ENCODE measurements at regions not wholly inside any gene's neighbourhood (a gene's known extent, or its start where the extent isn't known, plus 50 kb on each side); places are given as distances from the start of the nearest gene placed in this dataset.
A peak's percentile ranks its signal among the peaks of the same experiment; 100 is the strongest.

GRCh38 chr4:80145739-80146138, 51.6 kb upstream of the PRDM8 start:
- FAIRE-seq (no peak), DNase-seq (ENCODE audit: insufficient read length, low spot score) (no peak)
- TF ChIP-seq POLR2A (IDR thresholded peaks at IDR 0.05; ENCODE audit: low read depth, low read length): no peak

- no peak for TF ChIP-seq POLR2A (IDR thresholded peaks at IDR 0.05; ENCODE audit: low read depth, low read length)
- no peak for DNase-seq (ENCODE audit: insufficient read length, low spot score)
- FAIRE-seq: no peak
These were observed 52.4 kb upstream of the PRDM8 start for GRCh38 chr4:80144676-80145470.

DNA sequence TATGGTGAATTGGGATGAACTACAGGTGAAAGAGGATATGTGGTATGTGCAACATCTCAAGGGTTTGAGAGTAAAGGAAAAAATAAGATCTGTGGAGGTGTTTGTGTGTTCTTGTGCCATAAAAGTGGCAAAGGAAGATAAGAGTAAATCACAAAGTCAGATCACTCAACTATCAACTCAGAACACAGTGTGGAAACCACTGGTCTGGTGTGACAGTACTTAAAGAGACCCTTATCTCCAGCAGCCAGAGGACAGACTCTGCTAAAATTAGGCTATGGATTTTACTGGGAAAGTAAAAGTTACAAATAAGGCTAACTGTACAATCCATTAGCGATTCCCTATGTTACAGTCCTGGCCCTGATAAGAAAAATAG, 54.0 kb upstream of the PRDM8 start:
- DNase-seq (ENCODE audit: insufficient read length, low spot score) (no peak), FAIRE-seq (no peak)
- no peak for TF ChIP-seq POLR2A (IDR thresholded peaks at IDR 0.05; ENCODE audit: low read depth, low read length)

GRCh38 chr4:80142394-80143306, 54.7 kb upstream of the PRDM8 start:
- no peak for TF ChIP-seq POLR2A (IDR thresholded peaks at IDR 0.05; ENCODE audit: low read depth, low read length)
- DNase-seq (ENCODE audit: insufficient read length, low spot score) (no peak), FAIRE-seq (no peak)

DNA sequence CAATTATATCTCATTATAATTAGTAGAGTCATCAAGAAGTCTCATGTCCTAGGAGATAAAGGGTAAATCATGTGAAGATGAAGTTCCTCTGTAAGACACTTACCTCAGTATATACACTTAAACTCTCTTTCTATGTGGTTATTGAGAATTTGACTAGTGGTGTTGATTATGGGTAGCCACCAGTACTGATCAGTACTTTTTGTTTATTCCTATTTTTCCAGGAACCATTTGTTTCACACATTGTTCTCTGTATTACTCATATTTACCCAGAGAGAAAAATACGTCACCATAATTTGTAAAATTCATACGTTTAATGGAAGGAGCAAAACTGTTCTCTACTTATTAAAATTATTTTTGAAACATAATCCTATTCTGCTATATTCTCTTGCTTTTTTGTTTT, 55.8 kb upstream of the PRDM8 start:
- no peak for TF ChIP-seq POLR2A (IDR thresholded peaks at IDR 0.05; ENCODE audit: low read depth, low read length)
- DNase-seq (ENCODE audit: insufficient read length, low spot score): no peak
- FAIRE-seq: no peak

- no peak for TF ChIP-seq POLR2A (IDR thresholded peaks at IDR 0.05; ENCODE audit: low read depth, low read length)
- FAIRE-seq (no peak), DNase-seq (ENCODE audit: insufficient read length, low spot score) (no peak)
These were observed 57.1 kb upstream of the PRDM8 start for GRCh38 chr4:80140194-80140593.

DNA sequence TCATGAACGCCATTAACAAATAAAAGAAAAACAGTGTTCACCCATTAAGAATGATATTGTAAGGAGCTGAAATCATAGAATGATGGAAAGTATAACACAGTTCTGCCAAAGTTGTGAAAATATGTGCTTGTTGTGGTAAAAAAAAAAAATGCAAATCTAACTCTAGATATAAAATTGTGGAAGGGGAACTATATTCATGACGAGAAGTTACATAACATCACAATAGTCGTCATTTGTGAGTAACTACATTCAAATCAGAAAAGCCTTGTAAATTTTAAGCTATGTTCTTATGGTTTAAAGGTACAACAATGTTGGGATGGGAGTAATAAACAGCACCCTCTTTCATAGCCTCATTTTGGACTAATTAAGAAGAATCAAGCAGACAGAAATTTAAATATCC, 57.6 kb upstream of the PRDM8 start:
- FAIRE-seq (no peak), DNase-seq (ENCODE audit: insufficient read length, low spot score) (no peak)
- no peak for TF ChIP-seq POLR2A (IDR thresholded peaks at IDR 0.05; ENCODE audit: low read depth, low read length)

DNA sequence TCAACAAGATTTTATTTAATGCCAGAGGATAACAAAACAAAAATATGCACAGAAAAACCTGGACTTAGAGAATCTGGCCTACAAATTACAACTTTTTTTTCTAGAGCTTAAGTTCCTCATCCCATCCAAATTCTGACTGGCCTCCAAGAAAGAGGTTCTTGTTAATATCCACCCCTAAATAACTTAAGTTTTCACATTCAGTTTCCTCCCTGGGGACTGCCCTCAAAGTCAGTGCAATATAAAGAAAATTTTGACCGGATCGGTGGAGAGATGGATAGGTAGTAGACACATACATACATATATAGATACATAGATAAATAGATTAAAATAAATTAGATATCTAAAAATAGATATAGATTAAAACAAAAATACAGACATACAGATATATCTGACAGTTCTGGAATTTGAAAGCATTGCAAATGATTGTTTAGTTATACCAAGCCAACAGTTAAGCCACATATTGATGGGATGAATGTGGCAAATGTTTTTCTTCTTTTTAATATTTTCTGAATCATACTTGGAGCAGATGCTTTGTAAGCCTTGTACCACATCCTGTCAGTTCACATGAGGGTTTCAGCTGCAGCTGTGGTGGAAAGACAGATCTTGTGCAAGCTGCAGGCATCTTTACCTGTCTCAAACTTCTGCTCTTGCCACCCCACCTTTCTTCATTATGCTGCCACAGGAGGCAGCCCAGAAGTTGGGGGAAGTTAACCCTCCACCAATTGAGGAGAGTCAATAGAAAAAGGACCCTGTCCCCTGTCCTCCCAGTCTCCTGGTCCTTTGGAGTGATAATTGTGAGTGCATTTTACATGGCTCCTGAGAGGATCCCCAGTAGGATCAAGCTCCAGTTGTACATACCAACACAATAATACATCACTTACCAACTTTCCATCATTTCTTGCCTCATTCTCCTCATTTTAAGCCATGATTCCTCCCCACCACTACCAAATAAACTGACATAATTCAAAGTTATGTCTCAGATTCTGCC, 58.5 kb upstream of the PRDM8 start:
- DNase-seq (ENCODE audit: insufficient read length, low spot score): no peak
- TF ChIP-seq POLR2A (IDR thresholded peaks at IDR 0.05; ENCODE audit: low read depth, low read length): no peak

DNA sequence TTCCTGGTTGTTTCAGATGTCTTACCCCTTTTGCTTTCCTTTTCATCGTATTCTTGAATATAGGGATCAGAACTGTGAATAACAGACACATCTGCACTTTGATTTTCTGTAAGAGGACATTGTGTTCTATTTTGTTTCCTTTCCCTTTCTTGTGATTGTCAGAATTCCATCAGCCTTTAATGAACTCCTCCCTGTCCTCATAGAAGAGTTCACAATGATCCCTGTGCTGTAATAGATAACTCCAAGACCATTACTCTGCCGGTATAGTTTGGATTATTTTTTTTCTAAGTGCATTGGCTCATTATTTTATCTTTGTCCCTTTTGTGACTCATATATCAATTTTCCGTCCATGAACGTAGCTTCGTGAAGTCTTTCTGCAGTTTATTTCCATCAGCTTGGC, 59.7 kb upstream of the PRDM8 start:
- FAIRE-seq (no peak), DNase-seq (ENCODE audit: insufficient read length, low spot score) (no peak)
- TF ChIP-seq POLR2A (IDR thresholded peaks at IDR 0.05; ENCODE audit: low read depth, low read length): no peak

More for the DNA sequence above, 58.5 kb upstream of the PRDM8 start:
- peak; percentile 66 for FAIRE-seq

DNA sequence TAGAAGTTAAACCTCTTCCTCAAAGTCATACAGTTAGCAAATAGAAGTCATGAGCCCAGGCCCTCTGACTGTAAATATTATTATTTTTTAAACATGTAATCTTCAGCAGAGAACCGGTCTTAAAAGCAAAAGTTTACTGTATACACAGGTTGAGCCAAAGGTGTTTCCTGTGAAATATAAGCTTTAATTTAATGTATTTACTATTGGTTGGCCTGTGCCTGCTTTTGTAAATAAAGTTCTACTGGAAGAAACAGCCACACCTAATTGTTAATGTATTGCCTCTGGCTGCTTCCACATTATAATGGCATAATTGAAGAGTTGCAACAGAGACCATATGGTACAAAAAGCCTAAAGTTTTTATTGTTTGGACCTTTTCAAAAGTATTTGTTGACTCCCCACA, 61.0 kb upstream of the PRDM8 start:
- no peak for DNase-seq (ENCODE audit: insufficient read length, low spot score)
- no peak for TF ChIP-seq POLR2A (IDR thresholded peaks at IDR 0.05; ENCODE audit: low read depth, low read length)
- no peak for FAIRE-seq

- no peak for TF ChIP-seq POLR2A (IDR thresholded peaks at IDR 0.05; ENCODE audit: low read depth, low read length)
- DNase-seq (ENCODE audit: insufficient read length, low spot score): no peak
- no peak for FAIRE-seq
These were observed 61.6 kb upstream of the PRDM8 start for GRCh38 chr4:80135702-80136058.

- TF ChIP-seq POLR2A (IDR thresholded peaks at IDR 0.05; ENCODE audit: low read depth, low read length): no peak
- FAIRE-seq (no peak), DNase-seq (ENCODE audit: insufficient read length, low spot score) (no peak)
These were observed 62.1 kb upstream of the ANTXR2 start for GRCh38 chr4:80134936-80135701.

DNA sequence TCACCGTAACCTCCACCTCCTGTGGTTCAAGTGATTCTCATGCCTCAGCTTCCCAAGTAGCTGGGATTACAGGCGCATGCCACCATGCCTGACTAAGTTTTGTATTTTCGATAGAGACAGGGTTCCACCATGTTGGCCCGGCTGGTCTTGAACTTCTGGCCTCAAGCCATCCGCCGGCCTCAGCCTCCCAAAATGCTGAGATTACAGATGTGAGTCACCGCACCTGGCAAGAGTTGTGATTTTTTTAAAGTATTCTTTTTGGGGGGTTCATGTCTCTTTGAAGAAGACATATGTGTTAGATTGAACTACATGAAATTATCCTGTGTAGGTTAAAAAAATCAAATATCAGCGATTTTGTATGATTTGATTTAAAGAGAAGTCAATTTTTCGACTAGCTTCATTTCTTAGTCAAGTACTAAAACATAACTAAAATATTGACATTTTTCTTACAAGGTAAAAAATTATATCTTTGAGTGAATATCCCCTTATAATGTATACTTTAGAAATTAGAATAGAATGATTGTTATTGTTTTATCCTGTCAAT, 60.3 kb upstream of the ANTXR2 start:
- no peak for FAIRE-seq
- no peak for DNase-seq (ENCODE audit: insufficient read length, low spot score)
- no peak for TF ChIP-seq POLR2A (IDR thresholded peaks at IDR 0.05; ENCODE audit: low read depth, low read length)

Measured in H54 (cell line).